ENCODE measurements at regions not wholly inside any gene's neighbourhood (a gene's known extent, or its start where the extent isn't known, plus 50 kb on each side); places are given as distances from the start of the nearest gene placed in this dataset.

GRCh38 chr17:5758651-5759050 is 174.3 kb upstream of the NLRP1 start:
- Histone ChIP-seq H3K27me3 (ENCODE audit: low read length) (no peaks in the 10 kb centered on the region), H4K20me1 (ENCODE audit: low read depth, low read length) (no peaks in the 10 kb centered on the region), H3K9me3 (ENCODE audit: insufficient read depth, low read length) (no peaks in the 10 kb centered on the region), H3K9ac (ENCODE audit: low read length) (no peak overlapping the region), H3F3A (ENCODE audit: insufficient read depth) (no peaks in the 10 kb centered on the region), H3K27ac (ENCODE audit: low read depth, low read length) (no peak overlapping the region), H3K9me2 (replicated peaks; ENCODE audit: insufficient read depth, low read length) (no peaks in the 10 kb centered on the region), H3K4me2 (ENCODE audit: low read depth, low read length, poor library complexity, severe bottlenecking) (no peak overlapping the region), H3K4me3 (ENCODE audit: insufficient read depth, low read length, poor library complexity, severe bottlenecking) (no peak overlapping the region), H2AFZ (ENCODE audit: low read depth, low read length, severe bottlenecking) (no peak overlapping the region), H3K79me2 (ENCODE audit: insufficient read depth, low read length) (no peaks in the 10 kb centered on the region), H3K36me3 (ENCODE audit: low read length) (no peaks in the 10 kb centered on the region)
- no peak for TF ChIP-seq EZH2phosphoT487 (conservative IDR thresholded peaks at IDR 0.05; ENCODE audit: low read length)
- no peak for TF ChIP-seq CTCF (IDR thresholded peaks at IDR 0.05; ENCODE audit: insufficient read depth, low read length, poor library complexity, severe bottlenecking)

GRCh38 chr17:5759501-5759925 is 175.2 kb upstream of the NLRP1 start:
- TF ChIP-seq CTCF (IDR thresholded peaks at IDR 0.05; ENCODE audit: insufficient read depth, low read length, poor library complexity, severe bottlenecking) (no peak), EZH2phosphoT487 (conservative IDR thresholded peaks at IDR 0.05; ENCODE audit: low read length) (no peak)
- Histone ChIP-seq H3K9ac (ENCODE audit: low read length) (no peak overlapping the region), H3K36me3 (ENCODE audit: low read length) (no peaks in the 10 kb centered on the region), H2AFZ (ENCODE audit: low read depth, low read length, severe bottlenecking) (no peak overlapping the region), H3K9me2 (replicated peaks; ENCODE audit: insufficient read depth, low read length) (no peaks in the 10 kb centered on the region), H3K4me2 (ENCODE audit: low read depth, low read length, poor library complexity, severe bottlenecking) (no peak overlapping the region), H3K4me3 (ENCODE audit: insufficient read depth, low read length, poor library complexity, severe bottlenecking) (no peak overlapping the region), H3K9me3 (ENCODE audit: insufficient read depth, low read length) (no peaks in the 10 kb centered on the region), H4K20me1 (ENCODE audit: low read depth, low read length) (no peaks in the 10 kb centered on the region), H3K27me3 (ENCODE audit: low read length) (no peaks in the 10 kb centered on the region), H3F3A (ENCODE audit: insufficient read depth) (no peaks in the 10 kb centered on the region), H3K27ac (ENCODE audit: low read depth, low read length) (no peak overlapping the region), H3K79me2 (ENCODE audit: insufficient read depth, low read length) (no peaks in the 10 kb centered on the region)

DNA sequence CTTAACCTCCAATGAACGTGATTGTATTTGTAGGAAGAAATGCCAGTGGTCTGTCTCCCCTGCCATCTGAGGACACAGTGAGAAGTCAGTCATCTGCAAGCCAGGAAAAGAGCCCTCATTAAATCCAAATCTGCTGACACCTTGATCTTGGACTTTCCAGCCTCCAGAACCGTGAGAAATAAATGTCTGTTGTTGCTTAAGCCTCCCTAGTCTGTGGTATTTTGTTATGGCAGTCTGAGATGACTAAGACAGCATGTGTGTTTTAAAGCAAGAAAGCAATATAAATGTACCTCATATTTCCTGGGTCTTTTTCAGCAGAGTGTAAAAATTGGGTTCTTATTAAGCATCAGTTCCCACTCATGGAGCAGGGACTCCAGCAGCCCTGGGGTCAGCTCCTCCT is 177.9 kb upstream of the NLRP1 start:
- H3K9ac ChIP-seq (ENCODE audit: low read length): no peak overlapping the region
- no peaks in the 10 kb centered on the region for H3K79me2 ChIP-seq (ENCODE audit: insufficient read depth, low read length)
- H3K9me2 ChIP-seq (replicated peaks; ENCODE audit: insufficient read depth, low read length): no peaks in the 10 kb centered on the region
- H3F3A ChIP-seq (ENCODE audit: insufficient read depth): no peaks in the 10 kb centered on the region
- H3K36me3 ChIP-seq (ENCODE audit: low read length): no peaks in the 10 kb centered on the region
- no peak overlapping the region for H3K27ac ChIP-seq (ENCODE audit: low read depth, low read length)
- H3K4me3 ChIP-seq (ENCODE audit: insufficient read depth, low read length, poor library complexity, severe bottlenecking): no peak overlapping the region
- H3K27me3 ChIP-seq (ENCODE audit: low read length): no peaks in the 10 kb centered on the region
- H3K4me2 ChIP-seq (ENCODE audit: low read depth, low read length, poor library complexity, severe bottlenecking): no peak overlapping the region
- no peaks in the 10 kb centered on the region for H4K20me1 ChIP-seq (ENCODE audit: low read depth, low read length)
- no peaks in the 10 kb centered on the region for H3K9me3 ChIP-seq (ENCODE audit: insufficient read depth, low read length)
- TF ChIP-seq EZH2phosphoT487 (conservative IDR thresholded peaks at IDR 0.05; ENCODE audit: low read length) (no peak), CTCF (IDR thresholded peaks at IDR 0.05; ENCODE audit: insufficient read depth, low read length, poor library complexity, severe bottlenecking) (no peak)
- no peak overlapping the region for H2AFZ ChIP-seq (ENCODE audit: low read depth, low read length, severe bottlenecking)

Measured in SU-DHL-6 (cell line).